ENCODE measurements at regions not wholly inside any gene's neighbourhood (a gene's known extent, or its start where the extent isn't known, plus 50 kb on each side); places are given as distances from the start of the nearest gene placed in this dataset.

DNA sequence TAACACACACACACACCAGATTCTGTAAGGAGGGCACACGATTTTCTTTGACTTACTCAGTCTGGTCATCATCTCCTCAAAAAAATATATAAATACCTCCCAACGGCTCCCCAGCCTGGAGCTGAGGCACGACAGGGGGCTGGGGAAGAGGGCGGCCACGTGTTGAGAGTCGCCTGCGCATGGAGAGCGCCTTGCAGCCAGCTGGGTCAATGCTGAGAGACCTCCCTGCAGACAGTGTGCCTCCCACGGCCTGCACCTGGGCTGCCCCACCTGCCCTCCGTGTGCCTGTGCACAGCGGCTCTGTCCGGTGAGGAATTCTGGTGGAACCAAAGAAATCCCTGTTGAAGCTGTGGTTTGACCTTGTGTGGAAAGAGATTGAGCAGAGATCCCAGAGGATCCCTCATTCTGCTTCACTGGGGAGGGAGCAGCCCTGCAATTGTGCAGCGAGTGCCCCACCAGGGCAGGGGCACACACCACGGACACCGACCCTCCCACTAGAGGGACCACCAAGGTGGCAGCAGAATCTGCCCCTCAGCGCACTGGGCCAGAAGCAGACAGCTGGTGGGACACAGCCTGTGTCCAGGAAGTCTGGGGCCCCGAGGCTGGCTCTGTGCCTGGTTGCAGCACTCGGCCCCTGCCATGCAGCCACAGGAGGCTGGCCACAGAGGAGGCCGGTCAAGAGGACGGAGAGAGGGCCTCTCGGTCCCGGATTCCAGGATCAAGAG, 150.5 kb upstream of the PPP2R2D start:
- no peak for DNase-seq (ENCODE audit: low read depth in 3 of 3)

DNA sequence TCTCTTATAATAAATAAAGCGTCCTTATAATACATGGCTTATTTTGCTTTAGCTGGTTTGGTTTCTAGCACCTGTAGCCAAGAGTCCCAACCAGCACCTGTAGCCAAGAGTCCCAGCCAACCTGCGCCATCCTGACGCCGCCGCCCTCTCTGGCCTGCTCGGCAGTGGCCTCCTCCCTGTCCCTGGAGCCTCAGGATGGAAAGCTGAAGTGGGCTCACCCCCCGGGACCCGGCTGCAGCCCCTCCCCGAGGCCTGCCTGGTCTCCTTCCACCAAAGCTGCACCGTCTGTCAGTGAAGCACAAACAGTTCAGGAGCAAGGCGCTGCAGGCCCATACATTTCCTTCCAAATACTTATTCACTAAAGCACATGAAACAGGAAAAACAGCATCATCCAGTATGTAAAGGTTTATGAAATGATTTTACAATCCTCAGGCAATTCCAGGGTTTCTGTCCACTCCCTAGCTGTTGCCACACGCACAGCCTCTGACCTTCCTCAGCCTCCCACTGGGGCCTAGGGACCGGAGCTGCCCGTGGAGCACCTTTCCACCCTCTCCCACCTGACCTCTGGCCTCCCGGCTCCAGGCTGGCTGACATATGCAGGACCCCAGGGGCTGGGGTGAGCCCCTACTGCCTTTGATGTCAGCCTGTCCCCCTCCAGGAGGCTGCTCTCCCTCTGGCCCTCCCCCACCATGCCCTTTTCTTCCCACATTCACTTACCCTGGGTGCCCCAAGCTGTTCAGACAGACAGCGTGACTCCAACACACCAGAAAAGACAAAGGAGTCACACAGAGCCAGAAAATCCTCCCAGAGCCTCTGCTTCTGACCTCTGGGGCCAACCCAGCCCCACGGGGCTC, 149.6 kb upstream of the PPP2R2D start:
- no peak for DNase-seq (ENCODE audit: low read depth in 3 of 3)

DNA sequence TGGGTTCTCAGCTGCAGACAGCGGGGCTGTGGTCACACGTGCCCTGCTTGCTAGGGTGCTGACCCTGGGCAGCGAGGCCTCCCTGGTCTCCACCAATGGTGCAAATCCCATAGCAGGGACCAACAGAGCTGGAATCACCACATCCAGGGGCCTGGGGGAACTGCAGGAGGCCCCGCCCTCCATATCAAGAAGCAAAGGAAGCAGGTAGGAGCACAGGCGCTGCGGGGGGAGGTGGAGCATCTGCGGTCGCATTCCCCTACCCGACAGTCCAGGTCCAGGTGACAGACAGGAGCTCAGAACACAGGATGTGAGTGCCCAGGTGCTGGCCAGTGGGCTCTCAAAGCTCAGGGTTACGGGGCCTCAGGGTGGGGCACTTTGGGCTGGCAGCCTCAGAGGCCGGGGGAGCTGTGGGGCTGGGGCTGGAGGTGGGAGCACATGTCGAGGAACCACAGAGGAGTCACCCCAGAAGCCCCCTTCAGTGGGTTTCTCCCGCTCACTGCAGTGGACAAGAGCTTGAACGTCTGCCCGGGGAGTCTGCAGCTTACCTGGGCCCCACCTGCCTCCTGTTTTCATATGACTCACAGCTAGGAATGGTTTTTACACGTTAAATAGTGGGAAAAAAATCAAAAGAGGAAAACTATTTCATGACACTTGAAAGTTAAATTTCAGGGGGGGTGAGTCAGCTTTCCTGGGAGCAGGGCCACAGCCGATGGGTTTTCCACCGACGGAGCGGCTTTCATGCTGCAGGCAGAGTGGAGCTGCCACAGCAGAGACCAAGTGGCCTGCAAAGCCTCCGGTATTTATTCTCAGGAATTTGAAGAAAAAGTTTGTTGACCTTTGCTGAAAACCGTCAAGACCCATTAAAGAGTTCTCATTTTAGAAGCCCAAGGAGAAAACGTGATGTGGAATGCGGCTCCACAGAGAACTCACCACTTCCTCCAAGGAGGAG, 148.7 kb upstream of the PPP2R2D start:
- no peak for DNase-seq (ENCODE audit: low read depth in 3 of 3)

DNA sequence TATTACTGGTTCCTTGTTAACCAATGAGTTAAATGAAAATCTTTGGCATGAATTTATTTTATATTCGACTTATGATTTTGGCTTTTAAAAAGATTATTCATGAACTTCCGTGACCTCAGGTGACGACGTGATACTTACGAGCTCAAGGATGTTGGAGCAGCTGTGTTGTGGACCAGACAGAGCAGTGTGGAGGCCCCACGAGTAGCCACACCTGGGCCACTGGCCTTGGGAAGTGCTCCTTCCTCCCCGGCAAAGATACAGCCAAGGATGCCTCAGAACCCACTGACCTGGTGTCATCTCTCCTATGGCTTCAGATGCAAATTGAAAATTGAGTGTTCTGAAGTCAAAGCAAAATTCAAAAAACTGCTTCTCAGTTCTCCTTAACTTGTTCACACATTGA, 147.5 kb upstream of the PPP2R2D start:
- DNase-seq (ENCODE audit: low read depth in 3 of 3): no peak

DNA sequence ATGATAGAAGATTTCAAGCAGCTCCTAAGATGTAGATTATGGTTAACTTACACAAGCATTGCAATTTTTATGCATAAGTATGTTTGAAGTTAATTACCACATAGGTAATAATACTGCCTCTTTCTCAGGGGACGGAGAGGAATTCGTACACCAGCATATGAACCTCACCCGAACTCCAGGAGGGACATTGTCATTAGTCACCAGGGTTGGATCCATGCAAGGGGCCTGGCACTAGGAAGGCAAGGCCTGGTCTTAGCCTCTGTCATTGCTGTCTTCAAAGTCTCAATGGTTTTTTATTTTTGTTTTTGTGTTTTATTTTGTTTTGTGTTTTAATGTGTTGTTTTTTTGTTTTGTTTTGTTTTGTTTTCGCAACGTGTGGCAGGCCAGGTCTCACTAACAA, 145.6 kb upstream of the PPP2R2D start:
- DNase-seq (ENCODE audit: low read depth in 3 of 3): no peak

DNA sequence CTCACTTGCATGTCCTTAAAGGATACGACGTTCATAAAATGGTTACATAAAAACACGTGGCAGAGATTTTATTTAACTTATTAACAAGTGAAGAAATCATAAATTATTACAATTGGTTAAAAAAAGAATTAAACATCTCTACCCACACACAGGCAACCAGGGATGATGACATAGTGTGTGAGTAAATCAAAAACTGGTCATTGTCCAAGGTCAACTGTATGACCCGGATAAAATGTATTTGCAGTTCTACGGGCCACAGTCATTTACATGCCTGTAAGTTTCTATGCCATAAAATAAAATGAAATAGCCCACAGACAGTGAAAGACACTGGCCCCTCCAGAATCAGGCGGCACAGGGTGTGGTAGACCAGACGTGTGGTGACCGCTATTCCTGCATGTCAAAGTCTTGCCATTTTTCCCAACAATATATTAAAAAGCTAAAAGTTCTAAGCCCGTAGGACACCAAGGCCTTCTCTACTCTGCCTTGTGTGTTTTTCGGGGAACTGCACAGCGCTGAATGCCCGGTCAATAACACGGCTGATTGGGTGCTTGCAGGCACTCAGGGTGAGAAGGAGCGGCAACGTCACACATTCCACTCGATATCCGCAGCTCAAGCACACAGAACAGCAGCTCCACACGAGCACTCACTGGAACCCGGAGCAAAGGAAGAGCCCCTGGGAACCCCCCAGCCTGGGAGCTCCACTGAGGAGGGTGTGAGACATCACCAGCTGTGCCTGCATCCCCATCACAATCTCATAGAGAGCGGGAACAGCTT, 143.3 kb upstream of the PPP2R2D start:
- no peak for DNase-seq (ENCODE audit: low read depth in 3 of 3)

DNA sequence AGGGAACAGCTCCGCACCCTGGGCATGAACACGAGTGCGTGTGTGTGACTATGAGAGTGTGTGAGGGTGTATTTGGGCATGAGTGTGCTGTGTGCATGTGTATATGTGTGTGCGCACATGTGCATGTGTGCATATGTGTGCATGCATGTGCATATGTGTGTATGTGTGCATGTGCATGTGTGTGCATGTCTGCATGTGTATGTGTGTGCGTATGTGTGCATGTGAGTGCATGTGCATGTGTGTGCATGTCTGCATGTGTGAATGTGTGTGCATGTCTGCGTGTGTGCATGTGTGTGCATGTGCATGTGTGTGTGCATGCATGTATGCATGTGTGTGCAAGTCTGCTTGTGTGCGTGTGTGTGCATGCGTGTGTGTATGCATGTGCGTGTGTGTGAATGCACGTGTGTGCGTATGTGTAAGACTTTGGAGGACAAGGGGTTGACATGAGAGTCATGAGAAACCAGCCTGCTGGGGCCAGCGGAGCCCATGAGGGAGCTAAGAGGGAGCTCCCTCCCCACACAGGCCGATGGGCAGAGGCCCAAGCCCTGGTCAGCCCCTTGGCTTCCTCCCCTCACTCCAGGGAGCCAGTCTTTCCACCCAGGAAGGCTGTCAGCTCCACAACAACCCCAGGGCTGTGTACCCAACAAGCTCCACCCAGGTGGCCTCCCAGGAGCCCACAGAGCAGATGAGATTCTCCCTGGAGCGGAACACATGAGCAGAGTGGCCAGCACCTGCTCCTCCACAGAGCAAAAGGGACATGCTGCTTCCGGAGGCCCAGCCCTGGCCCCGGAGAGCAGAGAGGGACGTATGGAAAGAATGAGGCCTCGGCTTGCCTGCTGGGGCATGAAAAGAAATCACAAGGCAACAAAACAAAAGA, 142.5 kb upstream of the PPP2R2D start:
- no peak for DNase-seq (ENCODE audit: low read depth in 3 of 3)

DNA sequence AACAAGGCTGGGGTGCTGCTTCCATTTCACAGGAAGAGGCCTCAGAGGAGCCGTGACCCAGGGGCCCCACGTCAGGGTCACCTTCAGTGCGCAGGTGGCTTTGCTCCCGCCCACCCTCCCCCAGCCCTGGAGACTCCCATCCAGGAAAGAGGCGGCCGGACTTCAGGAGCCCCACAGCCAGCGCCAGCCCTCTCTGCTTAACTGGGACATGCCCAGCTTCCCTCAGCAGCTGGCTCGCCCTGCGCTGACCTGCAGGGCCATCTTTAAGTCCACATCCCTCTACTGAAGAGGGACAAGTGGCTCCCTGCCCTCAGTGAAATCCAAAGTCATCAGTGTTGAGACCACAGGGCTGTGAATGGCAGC, 141.9 kb upstream of the PPP2R2D start:
- DNase-seq (ENCODE audit: low read depth in 3 of 3): no peak

DNA sequence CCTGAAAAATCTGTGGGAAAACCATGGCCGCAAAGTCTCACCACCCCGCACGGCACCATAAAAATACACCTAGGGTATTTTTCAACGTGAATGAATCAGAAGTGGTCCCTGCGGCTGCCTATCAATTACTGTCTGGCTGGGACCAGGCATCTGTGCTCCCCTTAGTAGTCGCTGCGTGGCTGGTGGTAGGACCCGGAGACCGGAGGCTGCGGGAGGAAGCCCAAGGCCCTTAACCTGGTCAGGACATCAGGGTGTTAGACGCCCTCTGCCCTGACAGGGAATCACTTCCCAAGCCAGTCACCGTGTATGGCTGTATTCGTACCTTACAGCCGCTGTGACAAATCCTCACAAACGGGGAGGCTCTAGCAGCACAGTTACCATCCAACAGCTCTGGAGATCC, 141.5 kb upstream of the PPP2R2D start:
- no peak for DNase-seq (ENCODE audit: low read depth in 3 of 3)

DNA sequence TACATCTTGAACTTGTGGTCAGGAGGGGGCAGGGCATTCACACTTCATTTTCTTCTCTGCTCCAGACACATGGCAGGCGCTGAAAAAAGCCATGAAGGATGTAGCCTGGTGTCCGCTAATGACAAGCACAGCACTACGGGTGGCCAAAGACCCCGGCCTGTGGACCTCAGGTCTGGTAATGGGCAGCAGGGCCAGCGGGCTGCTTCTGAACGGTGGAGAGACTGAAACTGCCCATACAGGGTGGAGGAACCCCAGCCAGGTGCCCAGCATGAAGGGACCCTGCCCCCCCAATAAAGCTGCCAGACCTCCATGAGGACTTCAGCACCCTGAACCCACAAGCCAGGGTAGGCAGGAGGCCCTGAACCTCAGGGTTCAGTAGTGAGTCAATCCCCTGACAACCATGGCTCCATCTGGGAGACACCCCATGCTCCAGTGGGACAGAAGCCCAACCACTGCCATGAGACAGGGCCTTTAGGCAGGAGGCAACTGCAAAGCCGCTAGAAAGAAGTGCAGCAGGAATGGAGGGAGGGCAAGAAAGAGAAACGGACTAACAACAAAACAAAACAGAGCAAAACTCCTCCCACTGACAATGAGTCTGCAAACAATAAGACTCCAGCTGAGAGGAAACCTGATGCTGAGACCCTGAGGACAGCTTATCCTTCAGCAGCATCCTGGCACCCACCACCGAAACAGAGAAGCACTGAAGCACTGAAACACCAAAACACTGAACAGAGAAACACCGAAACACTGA, 140.2 kb upstream of the PPP2R2D start:
- DNase-seq (ENCODE audit: low read depth in 3 of 3): no peak

DNA sequence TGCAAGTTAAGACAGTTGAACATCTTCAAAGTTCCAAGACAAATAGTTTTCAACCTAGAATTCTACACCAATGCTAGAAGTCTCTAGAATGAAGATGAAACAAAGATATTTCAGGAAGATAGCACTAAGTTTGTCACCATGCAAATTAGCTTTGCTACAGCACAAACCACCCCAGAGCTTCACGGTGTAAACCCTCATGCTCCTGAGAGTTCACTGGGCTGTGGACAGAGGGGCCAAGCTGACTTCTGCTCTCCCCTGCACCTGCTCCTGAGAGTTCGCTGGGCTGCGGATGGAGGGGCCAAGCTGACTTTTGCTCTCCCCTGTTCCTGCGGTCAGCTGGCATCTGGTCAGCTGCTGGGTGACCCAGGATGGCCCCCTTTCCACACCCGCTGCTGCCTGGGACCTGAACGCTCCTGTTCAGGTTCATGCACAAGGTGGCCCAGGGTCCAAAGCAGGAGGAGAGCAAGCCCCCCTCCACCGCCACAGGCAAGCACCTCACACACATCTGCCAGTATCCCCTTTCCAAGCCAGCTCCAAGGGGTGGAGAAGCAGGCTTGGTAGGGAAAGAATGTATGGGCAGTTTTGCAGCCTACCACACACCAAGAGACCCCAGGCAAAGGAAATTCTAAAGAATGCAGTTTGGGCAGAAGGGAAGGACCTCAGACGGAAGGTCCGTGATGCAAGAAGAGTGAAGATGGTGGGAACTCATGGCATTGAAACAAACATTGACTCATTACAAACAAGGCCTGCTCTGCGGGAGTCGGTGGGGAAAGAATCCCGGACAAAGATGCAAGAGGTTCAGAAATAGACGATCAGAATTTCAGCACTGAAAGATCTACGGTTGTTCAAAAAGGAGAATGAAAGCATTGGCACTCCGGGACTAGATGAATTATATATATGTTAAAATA, 137.8 kb upstream of the PPP2R2D start:
- DNase-seq (ENCODE audit: low read depth in 3 of 3): no peak

DNA sequence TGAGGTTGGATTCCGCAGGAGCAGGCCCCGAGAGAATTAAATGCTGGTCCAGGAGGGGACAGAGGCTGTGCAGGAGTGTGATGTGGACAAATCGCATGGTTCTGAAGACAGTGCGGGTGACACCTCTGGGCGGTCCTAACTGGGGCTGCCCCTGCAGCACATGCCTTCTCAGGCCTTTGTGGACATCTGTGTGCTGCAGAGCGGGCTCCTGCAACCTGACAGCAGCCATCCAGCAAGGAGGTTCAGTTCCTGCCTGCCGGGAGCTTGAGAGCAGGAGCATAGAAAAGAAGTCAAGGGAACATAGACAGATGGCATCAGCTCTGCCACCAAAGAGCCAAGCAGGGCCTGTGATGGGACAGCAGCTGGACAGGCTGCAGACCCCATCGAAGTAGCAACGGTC, 135.9 kb upstream of the PPP2R2D start:
- DNase-seq (ENCODE audit: low read depth in 3 of 3): no peak

DNA sequence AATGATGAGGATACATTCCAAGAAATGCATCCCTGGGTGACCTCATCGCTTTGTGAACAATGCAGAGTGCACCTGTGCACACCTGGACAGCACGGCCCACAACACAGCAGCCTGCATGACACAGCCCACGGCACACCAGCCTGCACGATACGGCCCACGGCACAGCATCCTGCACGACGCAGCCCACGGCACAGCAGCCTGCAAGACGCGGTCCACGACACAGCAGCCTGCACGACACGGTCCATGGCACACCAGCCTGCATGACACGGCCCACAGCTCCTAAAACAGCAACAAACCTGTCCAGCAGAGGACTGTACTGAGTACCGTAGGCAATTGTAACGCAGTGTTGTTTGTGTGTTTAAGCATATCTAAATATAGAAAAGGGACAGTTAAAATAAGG, 134.7 kb upstream of the PPP2R2D start:
- no peak for DNase-seq (ENCODE audit: low read depth in 3 of 3)

DNA sequence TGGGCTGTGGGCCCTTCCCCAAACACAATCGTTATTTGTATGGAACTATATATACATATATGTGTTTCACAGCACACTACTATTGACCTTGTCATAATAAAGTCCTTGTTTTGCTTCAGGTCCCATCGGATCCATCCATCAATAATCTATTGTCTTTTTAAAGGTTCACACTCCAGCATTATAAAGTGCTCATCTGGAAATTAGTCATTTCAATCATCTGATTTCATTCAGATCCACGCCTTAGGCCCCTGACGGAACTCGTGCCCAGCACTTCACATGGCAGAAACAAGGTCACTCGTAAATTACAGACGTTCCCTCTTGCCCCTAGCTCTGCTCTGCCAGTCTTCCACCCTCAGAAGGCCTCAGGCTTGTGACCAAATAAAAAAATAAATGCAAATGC, 133.1 kb upstream of the PPP2R2D start:
- DNase-seq (ENCODE audit: low read depth in 3 of 3): no peak

DNA sequence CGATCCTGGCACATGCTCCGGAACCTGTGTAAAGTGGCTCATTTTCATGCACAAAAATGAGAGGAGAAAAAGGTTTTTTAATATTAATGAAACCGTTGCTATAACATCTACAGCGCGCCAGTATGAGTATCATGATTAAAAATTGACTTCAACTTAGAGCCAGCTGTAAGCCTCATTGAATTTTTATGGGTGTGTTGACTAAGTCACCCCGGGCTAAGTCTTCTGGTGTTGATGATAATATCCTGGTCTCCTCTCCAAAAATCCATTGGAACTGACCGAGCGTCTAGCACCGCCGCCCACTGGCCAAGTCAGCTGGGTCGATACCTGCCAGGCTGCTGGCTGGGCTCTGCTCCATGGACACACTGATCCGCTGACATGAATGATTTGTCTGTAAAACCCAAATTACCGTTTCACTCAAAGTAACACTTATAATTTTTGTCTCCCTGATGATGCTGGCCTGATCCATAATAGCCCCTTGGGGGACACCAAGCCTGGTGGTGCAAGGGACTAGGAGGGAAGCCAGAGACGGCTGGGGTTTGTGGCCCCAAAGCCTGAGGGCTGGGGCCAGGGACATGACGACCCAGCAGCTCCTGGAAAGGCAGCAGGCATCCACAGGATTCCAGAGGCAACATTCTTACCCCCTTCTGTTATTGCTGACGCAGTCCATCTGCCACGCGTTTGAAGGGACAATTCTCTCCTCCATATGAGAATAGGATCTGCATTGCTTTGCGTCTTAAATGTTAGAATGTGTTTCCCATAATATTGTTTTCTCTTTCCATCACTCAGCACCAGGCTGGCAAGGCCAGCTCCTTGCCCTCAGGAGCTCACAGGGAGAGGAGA, 131.0 kb upstream of the PPP2R2D start:
- no peak for DNase-seq (ENCODE audit: low read depth in 3 of 3)

DNA sequence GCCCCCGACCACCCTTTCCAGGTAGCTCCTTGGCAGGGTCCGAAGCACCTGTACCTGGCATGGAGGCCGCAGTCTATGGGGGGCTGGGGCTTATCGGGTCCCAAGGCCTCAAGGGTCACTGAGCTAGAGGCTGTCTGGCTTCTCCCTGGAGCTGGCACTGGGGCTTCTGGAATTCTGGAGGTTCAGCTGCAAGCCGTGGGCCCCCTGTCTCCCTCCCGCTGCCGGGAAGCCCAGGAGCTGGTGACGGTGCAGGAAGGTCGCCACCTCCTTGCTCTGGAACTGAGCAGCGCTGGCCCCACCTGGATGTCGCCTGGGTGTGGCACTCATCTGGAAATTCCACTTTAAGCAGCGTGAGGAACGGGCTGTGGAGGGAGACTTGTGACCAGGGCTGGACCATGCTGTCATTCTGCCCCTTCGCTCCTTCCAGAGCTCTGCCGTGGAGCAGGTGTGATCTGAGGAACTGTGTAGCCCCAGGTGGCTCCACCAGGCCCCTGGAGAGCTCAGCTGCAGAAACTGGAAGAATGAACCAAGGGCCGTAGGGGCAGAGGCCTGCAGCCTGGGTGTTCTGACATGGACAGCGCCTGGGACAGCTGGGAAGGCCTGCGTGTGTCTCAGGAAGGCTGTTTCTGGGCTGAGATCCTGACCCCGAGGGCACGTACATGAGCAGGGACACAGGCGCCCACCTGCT, 129.7 kb upstream of the PPP2R2D start:
- no peak for DNase-seq (ENCODE audit: low read depth in 3 of 3)

Data from stimulated activated CD4-positive, alpha-beta T cell treated with anti-CD3 and anti-CD28 coated beads, TNF-alpha, amount 100 ng/mL, for 4 hours (primary cell).